Fibroblast of skin of left biceps (primary cell): ENCODE measurements at regions not wholly inside any gene's neighbourhood (a gene's known extent, or its start where the extent isn't known, plus 50 kb on each side); places are given as distances from the start of the nearest gene placed in this dataset.

Experiments
- DNase-seq, 2 experiments: peaks; one replicate each; pipeline ENCODE4 v3.0.0-alpha.2; 2013; ENCODE audit warnings: low read depth in 2 of 2

GRCh38 chr4:20403290-20403689, 151.6 kb downstream of the SLIT2 start:
- no peak for DNase-seq

GRCh38 chr4:20403846-20404245, 152.1 kb downstream of the SLIT2 start:
- no peak for DNase-seq

GRCh38 chr4:20408611-20409010, 156.9 kb downstream of the SLIT2 start:
- DNase-seq, result no peak

- DNase-seq, result no peak
Measured at GRCh38 chr4:20412072-20412471, 160.4 kb downstream of the SLIT2 start.

GRCh38 chr4:20416800-20417199, 165.1 kb downstream of the SLIT2 start:
- no peak for DNase-seq

- peak; percentile 38 to 40 for DNase-seq
Measured at GRCh38 chr4:20418861-20419451, 167.3 kb downstream of the SLIT2 start.

- DNase-seq, result no peak
Measured at GRCh38 chr4:20420916-20421602, 169.4 kb downstream of the SLIT2 start.

- no peak for DNase-seq
Measured at GRCh38 chr4:20421603-20421985, 169.9 kb downstream of the SLIT2 start.

- DNase-seq, result no peak
Measured at GRCh38 chr4:20422398-20422797, 170.7 kb downstream of the SLIT2 start.

GRCh38 chr4:20423420-20423819, 171.7 kb downstream of the SLIT2 start:
- DNase-seq, result no peak

- DNase-seq, result no peak
Measured at GRCh38 chr4:20426028-20426427, 174.3 kb downstream of the SLIT2 start.

GRCh38 chr4:20428436-20429160, 176.9 kb downstream of the SLIT2 start:
- no peak for DNase-seq

GRCh38 chr4:20430259-20430941, 178.7 kb downstream of the SLIT2 start:
- DNase-seq, result peak; percentile 46 to 48

GRCh38 chr4:20431543-20431951, 179.8 kb downstream of the SLIT2 start:
- no peak for DNase-seq

- no peak for DNase-seq
Measured at GRCh38 chr4:20432088-20432487, 180.4 kb downstream of the SLIT2 start.

- no peak for DNase-seq
Measured at GRCh38 chr4:20433097-20433705, 181.5 kb downstream of the SLIT2 start.

- no peak for DNase-seq
Measured at GRCh38 chr4:20440170-20440569, 188.5 kb downstream of the SLIT2 start.

- DNase-seq, result no peak
Measured at GRCh38 chr4:20443015-20443805, 191.5 kb downstream of the SLIT2 start.

- DNase-seq, result no peak
Measured at GRCh38 chr4:20444599-20445337, 193.1 kb downstream of the SLIT2 start.

- DNase-seq, result no peak
Measured at GRCh38 chr4:20445933-20446723, 194.4 kb downstream of the SLIT2 start.
